H9 (cell line): ENCODE measurements at regions not wholly inside any gene's neighbourhood (a gene's known extent, or its start where the extent isn't known, plus 50 kb on each side); places are given as distances from the start of the nearest gene placed in this dataset.
A peak's percentile ranks its signal among the peaks of the same experiment; 100 is the strongest.

ENCODE experiments used
- DNase-seq: peaks from one replicate; pipeline ENCODE4 v3.0.0-alpha.2; 2017
- H2AFZ ChIP-seq: one replicate; pipeline ENCODE4 v1.6.1; 2013; ENCODE audit warnings: mild to moderate bottlenecking, low read length, control low read depth, moderate library complexity
- H2AK5ac ChIP-seq: 2 replicates; pipeline ENCODE4 v1.6.1; 2013; ENCODE audit warnings: low read length, control low read depth, mixed read lengths; ENCODE audit not compliant: insufficient read length
- H2BK120ac ChIP-seq: one replicate; pipeline ENCODE4 v1.6.1; 2013; ENCODE audit warnings: low read depth, mild to moderate bottlenecking, low read length, control low read depth, inconsistent platforms; ENCODE audit not compliant: poor library complexity, severe bottlenecking
- H2BK12ac ChIP-seq: 2 replicates; pipeline ENCODE4 v1.6.1; 2013; ENCODE audit warnings: low read length, control low read depth, mixed read lengths, low read depth; ENCODE audit not compliant: insufficient read length
- H2BK15ac ChIP-seq: 2 replicates; pipeline ENCODE4 v1.6.1; 2013; ENCODE audit warnings: low read depth, low read length, control low read depth
- H2BK20ac ChIP-seq: one replicate; pipeline ENCODE4 v1.6.1; 2013; ENCODE audit warnings: low read depth, mild to moderate bottlenecking, low read length, control low read depth, inconsistent platforms; ENCODE audit not compliant: poor library complexity, severe bottlenecking
- H2BK5ac ChIP-seq: 2 replicates; pipeline ENCODE4 v1.6.1; 2013; ENCODE audit warnings: low read length, control low read depth, mixed read lengths; ENCODE audit not compliant: insufficient read length
- H3K14ac ChIP-seq: 2 replicates; pipeline ENCODE4 v1.6.1; 2013; ENCODE audit warnings: low read length, control low read depth; ENCODE audit not compliant: insufficient read depth
- H3K18ac ChIP-seq: 2 replicates; pipeline ENCODE4 v1.6.1; 2013; ENCODE audit warnings: low read depth, mild to moderate bottlenecking, mixed read lengths, low read length, control low read depth; ENCODE audit not compliant: insufficient read length
- H3K23ac ChIP-seq: 2 replicates; pipeline ENCODE4 v1.6.1; 2013; ENCODE audit warnings: low read length, control low read depth, mixed read lengths, low read depth; ENCODE audit not compliant: insufficient read length
- H3K23me2 ChIP-seq: 2 replicates; pipeline ENCODE4 v1.6.1; 2013; ENCODE audit warnings: low read depth, mild to moderate bottlenecking, mixed read lengths, low read length, control low read depth; ENCODE audit not compliant: insufficient read length, poor library complexity, severe bottlenecking
- H3K27ac ChIP-seq: 2 replicates; pipeline ENCODE4 v1.5.1; 2013; ENCODE audit warnings: low read length, control low read depth, mixed read lengths, low read depth; ENCODE audit not compliant: insufficient read length
- H3K27me3 ChIP-seq: 2 replicates; pipeline ENCODE4 v1.6.1; 2013; ENCODE audit warnings: low read length, control low read depth, inconsistent platforms; ENCODE audit not compliant: insufficient read depth
- H3K4ac ChIP-seq: 2 replicates; pipeline ENCODE4 v1.6.1; 2013; ENCODE audit warnings: low read depth, mild to moderate bottlenecking, control low read depth, inconsistent platforms, low read length, moderate library complexity
- H3K4me1 ChIP-seq: 2 replicates; pipeline ENCODE4 v1.6.1; 2013; ENCODE audit warnings: low read length, control low read depth, inconsistent platforms; ENCODE audit not compliant: insufficient read depth
- H3K4me2 ChIP-seq: 2 replicates; pipeline ENCODE4 v1.6.1; 2013; ENCODE audit warnings: low read length, control low read depth, mixed read lengths; ENCODE audit not compliant: insufficient read length, insufficient read depth
- H3K56ac ChIP-seq: 2 replicates; pipeline ENCODE4 v1.6.1; 2013; ENCODE audit warnings: low read depth, mild to moderate bottlenecking, mixed read lengths, low read length, control low read depth; ENCODE audit not compliant: insufficient read length
- H3K79me1 ChIP-seq: 2 replicates; pipeline ENCODE4 v1.6.1; 2013; ENCODE audit warnings: low read depth, mild to moderate bottlenecking, moderate library complexity, low read length, control low read depth, inconsistent platforms; ENCODE audit not compliant: insufficient read depth, poor library complexity, severe bottlenecking
- H3K79me2 ChIP-seq: 2 replicates; pipeline ENCODE4 v1.6.1; 2013; ENCODE audit warnings: low read length, control low read depth, inconsistent platforms; ENCODE audit not compliant: insufficient read depth
- H3K9ac ChIP-seq: 2 replicates; pipeline ENCODE4 v1.6.1; 2013; ENCODE audit warnings: low read length, control low read depth, mixed read lengths; ENCODE audit not compliant: insufficient read length; ENCODE audit errors: extremely low read depth
- H3K9me3 ChIP-seq: one replicate; pipeline ENCODE4 v1.6.1; 2013; ENCODE audit warnings: low read depth, low read length, inconsistent platforms; ENCODE audit not compliant: control insufficient read depth
- H3T11ph ChIP-seq: one replicate; pipeline ENCODE4 v1.6.1; 2013; ENCODE audit warnings: mild to moderate bottlenecking, low read length, control low read depth, inconsistent platforms
- H4K20me1 ChIP-seq: one replicate; pipeline ENCODE4 v1.6.1; 2013; ENCODE audit not compliant: control insufficient read depth, insufficient read length, insufficient read depth
- H4K5ac ChIP-seq: 2 replicates; pipeline ENCODE4 v1.6.1; 2013; ENCODE audit warnings: low read depth, mild to moderate bottlenecking, mixed read lengths, low read length, control low read depth; ENCODE audit not compliant: insufficient read length
- H4K8ac ChIP-seq: replicated peaks from 2 replicates; pipeline ENCODE4 v1.6.1; 2013; ENCODE audit warnings: low read length, control low read depth, mixed read lengths, low read depth; ENCODE audit not compliant: insufficient read length
- H4K91ac ChIP-seq: 2 replicates; pipeline ENCODE4 v1.6.1; 2013; ENCODE audit warnings: low read depth, mild to moderate bottlenecking, moderate library complexity, mixed read lengths, low read length, control low read depth; ENCODE audit not compliant: insufficient read length
- H3K27ac Mint-ChIP-seq, 3 experiments: 2 replicates in 2 of 3; 3 replicates in 1 of 3; pipeline ENCODE4 v1.8.0; 2020 to 2021; ENCODE audit warnings: mixed read lengths in 3 of 3, mild to moderate bottlenecking in 1 of 3, moderate library complexity in 1 of 3
- H3K27me3 Mint-ChIP-seq: 2 replicates; pipeline ENCODE4 v1.8.0; 2021; ENCODE audit warnings: low read depth, mild to moderate bottlenecking, moderate library complexity, mixed read lengths
- H3K36me3 Mint-ChIP-seq, 3 experiments: 2 replicates in 2 of 3; 3 replicates in 1 of 3; pipeline ENCODE4 v1.8.0; 2020 to 2021; ENCODE audit warnings: low read depth in 3 of 3, mixed read lengths in 3 of 3; ENCODE audit not compliant: insufficient read depth in 1 of 3
- H3K4me1 Mint-ChIP-seq, 2 experiments: 2 replicates each; pipeline ENCODE4 v1.8.0; 2020; ENCODE audit warnings: mixed read lengths in 2 of 2
- H3K4me3 Mint-ChIP-seq, 2 experiments: 2 replicates in 1 of 2; 3 replicates in 1 of 2; pipeline ENCODE4 v1.8.0; 2020 to 2021; ENCODE audit warnings: mild to moderate bottlenecking in 2 of 2, mixed read lengths in 2 of 2, moderate library complexity in 1 of 2
- H3K9me3 Mint-ChIP-seq, 2 experiments: 2 replicates in 1 of 2; 3 replicates in 1 of 2; pipeline ENCODE4 v1.8.0; 2020; ENCODE audit warnings: mild to moderate bottlenecking in 2 of 2, mixed read lengths in 2 of 2, moderate library complexity in 1 of 2
- CTCF ChIP-seq: fragments of 200-600 bp; sonication (generic); conservative IDR thresholded peaks from 3 replicates; pipeline ENCODE4 v1.8.0; 2021; ENCODE audit warnings: antibody characterized with exemption, mild to moderate bottlenecking
- WGBS: extraction: QIAGEN DNeasy Blood & Tissue Kit; methylation state at CpG from one replicate; pipeline ENCODE4 v1.1.7; 2013; ENCODE audit warnings: missing lambda C conversion rate, low lambda C conversion rate, mixed read lengths; ENCODE audit not compliant: insufficient read length; ENCODE audit errors: extremely low coverage; 5-methylcytosine and 5-hydroxymethylcytosine counted together

GRCh38 chr13:44768775-44769581 is 192.8 kb upstream of the TSC22D1 start:
- Histone ChIP-seq H2BK120ac (no peak overlapping the region), H2BK5ac (no peak overlapping the region), H3K27ac (no peak overlapping the region), H3K4ac (no peak overlapping the region), H4K20me1 (no peaks in the 10 kb centered on the region), H4K8ac (no peak overlapping the region), H3K4me2 (no peak overlapping the region), H3K79me2 (no peaks in the 10 kb centered on the region), H4K91ac (no peak overlapping the region), H3K79me1 (no peaks in the 10 kb centered on the region), H3K4me1 (no peaks in the 10 kb centered on the region), H3K23me2 (no peaks in the 10 kb centered on the region), H3K14ac (no peak overlapping the region), H2BK20ac (peak overlapping the region; percentile 60), H3K27me3 (no peaks in the 10 kb centered on the region), H3K9ac (no peak overlapping the region), H4K5ac (no peak overlapping the region), H3T11ph (no peak overlapping the region), H3K9me3 (no peaks in the 10 kb centered on the region), H2BK15ac (no peak overlapping the region), H3K23ac (no peak overlapping the region), H3K56ac (no peak overlapping the region), H2AK5ac (no peak overlapping the region), H2AFZ (no peak overlapping the region), H2BK12ac (no peak overlapping the region), H3K18ac (no peak overlapping the region)
- H3K9me3 Mint-ChIP-seq: no peaks in the 10 kb centered on the region; a peak in 1 of 5 replicates
- no peak for TF ChIP-seq CTCF
- no peaks in the 10 kb centered on the region for H3K36me3 Mint-ChIP-seq
- no peak for DNase-seq
- no peak overlapping the region for H3K27ac Mint-ChIP-seq
- H3K4me1 Mint-ChIP-seq: peaks cover 14 to 19% of the 10 kb centered on the region in 2 experiments
- WGBS: no CpG with 5 or more reads among the region's 6 CpGs
- no peak overlapping the region for H3K4me3 Mint-ChIP-seq
- H3K27me3 Mint-ChIP-seq: peaks cover 3% of the 10 kb centered on the region; the same call in 1 of the 2 replicates
